Ishikawa (cell line): ENCODE measurements at regions not wholly inside any gene's neighbourhood (a gene's known extent, or its start where the extent isn't known, plus 50 kb on each side); places are given as distances from the start of the nearest gene placed in this dataset.

Experiments used
- EP300 ChIP-seq: IDR thresholded peaks from 2 replicates; pipeline ENCODE4 v1.6.1; 2012; ENCODE audit warnings: borderline replicate concordance
- RAD21 ChIP-seq: IDR thresholded peaks from 2 replicates; pipeline ENCODE4 v1.6.1; 2012; ENCODE audit warnings: low read depth
- REST ChIP-seq: IDR thresholded peaks from 2 replicates; pipeline ENCODE4 v1.6.1; 2012; ENCODE audit warnings: low read depth, mild to moderate bottlenecking
- TAF1 ChIP-seq: IDR thresholded peaks from 2 replicates; pipeline ENCODE4 v1.6.1; 2012; ENCODE audit warnings: low read depth, mild to moderate bottlenecking
- USF1 ChIP-seq: IDR thresholded peaks from 2 replicates; pipeline ENCODE4 v1.6.1; 2012

- TF ChIP-seq EP300 (no peak), USF1 (no peak), TAF1 (no peak), RAD21 (no peak), REST (no peak)
Observed at GRCh38 chr20:59424976-59425375, 124.6 kb downstream of the EDN3 start.
